Calu3 (cell line): ENCODE measurements at regions not wholly inside any gene's neighbourhood (a gene's known extent, or its start where the extent isn't known, plus 50 kb on each side); places are given as distances from the start of the nearest gene placed in this dataset.

Source experiments
- BruUV-seq: library from RNA; stranded (reverse); fragments of 400-500 nt; replicated peaks from 2 replicates; lab custom pipeline; 2021; lab: Mats Ljungman, UMichigan
- CTCF ChIA-PET: fragments of 300-600 bp; sonication (Branson Sonifier 250); formaldehyde crosslinking; loops from one replicate; lab custom pipeline; 2022; ENCODE audit warnings: antibody characterized with exemption; lab: Charles Lee
- DNase-seq: peaks from one replicate; pipeline ENCODE4 v3.0.0; 2022
- H3K27ac Mint-ChIP-seq: one replicate; pipeline ENCODE4 v1.8.0; 2022; ENCODE audit warnings: mixed read lengths; ENCODE audit not compliant: unreplicated experiment
- H3K27me3 Mint-ChIP-seq: one replicate; pipeline ENCODE4 v1.8.0; 2022; ENCODE audit warnings: mixed read lengths; ENCODE audit not compliant: unreplicated experiment
- H3K36me3 Mint-ChIP-seq: one replicate; pipeline ENCODE4 v1.8.0; 2022; ENCODE audit warnings: mild to moderate bottlenecking, moderate library complexity, mixed read lengths; ENCODE audit not compliant: insufficient read depth, unreplicated experiment
- H3K4me1 Mint-ChIP-seq: one replicate; pipeline ENCODE4 v1.8.0; 2022; ENCODE audit warnings: mild to moderate bottlenecking, low read depth, mixed read lengths; ENCODE audit not compliant: unreplicated experiment
- H3K4me3 Mint-ChIP-seq: one replicate; pipeline ENCODE4 v1.8.0; 2022; ENCODE audit warnings: mild to moderate bottlenecking, low read depth, moderate library complexity, mixed read lengths; ENCODE audit not compliant: unreplicated experiment
- H3K9me3 Mint-ChIP-seq: one replicate; pipeline ENCODE4 v1.8.0; 2022; ENCODE audit warnings: low read depth, mixed read lengths; ENCODE audit not compliant: unreplicated experiment
- intact Hi-C: fragments of 100-400 bp; cut with micrococcal nuclease; formaldehyde crosslinking; loops from one replicate; pipeline ENCODE4 v1.10.0; 2022; ENCODE audit not compliant: unreplicated experiment
- TF ChIP-seq, protein P1 (sequence below): fragments of 200-600 bp; IDR thresholded peaks from one replicate; pipeline ENCODE4 v1.8.0; 2022; ENCODE audit warnings: antibody characterized with exemption; ENCODE audit not compliant: unreplicated experiment

DNA sequence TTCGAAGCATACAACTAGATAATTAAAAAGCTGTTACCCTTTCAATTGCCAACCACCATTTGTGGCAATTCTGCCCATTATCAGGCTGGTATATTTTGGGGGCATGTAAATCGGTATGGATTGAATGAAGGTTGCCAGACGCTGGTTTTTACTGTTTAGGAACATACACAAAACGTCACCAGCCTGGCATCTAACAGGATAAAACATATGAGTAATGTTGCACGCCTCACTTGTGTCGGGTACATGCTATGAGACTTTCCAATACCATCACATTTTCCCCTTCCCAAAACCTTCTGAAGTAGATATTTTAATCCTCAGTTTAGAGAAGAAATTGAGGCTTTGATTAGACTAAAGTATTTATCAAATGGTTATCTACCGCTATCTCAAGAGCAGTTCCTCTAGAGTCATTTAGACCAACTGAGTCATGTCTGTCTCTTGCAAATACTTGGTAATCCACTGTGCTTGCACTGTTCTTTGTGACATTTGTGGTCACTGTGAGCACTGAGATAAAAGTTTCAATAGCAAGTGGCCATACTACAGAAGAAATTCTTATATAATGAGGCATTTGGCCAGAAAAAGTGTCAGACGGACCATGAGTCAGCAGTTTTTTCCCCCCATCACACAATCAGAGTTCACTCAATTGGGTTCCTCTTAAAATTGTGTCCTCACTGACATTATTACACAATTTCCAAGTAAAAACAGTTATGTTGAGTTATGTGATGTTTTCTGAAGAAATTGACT, 498.7 kb downstream of the NXPH1 start:
- Mint-ChIP-seq H3K27me3 (no peaks in the 10 kb centered on the region), H3K4me1 (no peaks in the 10 kb centered on the region), H3K4me3 (no peak overlapping the region), H3K9me3 (peaks cover 2% of the 10 kb centered on the region), H3K27ac (no peak overlapping the region), H3K36me3 (no peaks in the 10 kb centered on the region)
- no peak for DNase-seq
- intact Hi-C loops, result no loop called here
- TF ChIP-seq, protein P1, sequence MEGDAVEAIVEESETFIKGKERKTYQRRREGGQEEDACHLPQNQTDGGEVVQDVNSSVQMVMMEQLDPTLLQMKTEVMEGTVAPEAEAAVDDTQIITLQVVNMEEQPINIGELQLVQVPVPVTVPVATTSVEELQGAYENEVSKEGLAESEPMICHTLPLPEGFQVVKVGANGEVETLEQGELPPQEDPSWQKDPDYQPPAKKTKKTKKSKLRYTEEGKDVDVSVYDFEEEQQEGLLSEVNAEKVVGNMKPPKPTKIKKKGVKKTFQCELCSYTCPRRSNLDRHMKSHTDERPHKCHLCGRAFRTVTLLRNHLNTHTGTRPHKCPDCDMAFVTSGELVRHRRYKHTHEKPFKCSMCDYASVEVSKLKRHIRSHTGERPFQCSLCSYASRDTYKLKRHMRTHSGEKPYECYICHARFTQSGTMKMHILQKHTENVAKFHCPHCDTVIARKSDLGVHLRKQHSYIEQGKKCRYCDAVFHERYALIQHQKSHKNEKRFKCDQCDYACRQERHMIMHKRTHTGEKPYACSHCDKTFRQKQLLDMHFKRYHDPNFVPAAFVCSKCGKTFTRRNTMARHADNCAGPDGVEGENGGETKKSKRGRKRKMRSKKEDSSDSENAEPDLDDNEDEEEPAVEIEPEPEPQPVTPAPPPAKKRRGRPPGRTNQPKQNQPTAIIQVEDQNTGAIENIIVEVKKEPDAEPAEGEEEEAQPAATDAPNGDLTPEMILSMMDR, result no peak
- no TSS peak for BruUV-seq
- CTCF ChIA-PET, result no interaction called here

DNA sequence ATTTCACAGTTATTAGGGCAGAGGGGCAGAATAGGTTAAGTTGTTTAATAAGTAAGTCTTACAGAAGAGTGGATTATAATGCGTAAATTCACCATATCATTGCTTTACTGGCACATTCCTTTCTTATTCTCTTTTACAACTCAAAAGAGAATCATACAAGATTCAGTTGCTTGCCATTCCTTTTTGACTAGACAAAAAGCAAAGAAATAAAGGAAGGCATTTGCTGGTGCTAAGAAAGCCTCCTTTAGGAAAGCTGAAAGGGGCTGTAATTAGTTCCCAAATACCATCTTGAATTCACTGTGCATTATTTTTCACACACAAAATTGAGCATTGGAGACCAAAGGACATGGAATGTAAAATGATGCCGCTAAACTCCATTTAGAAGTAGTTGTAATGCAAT, 499.3 kb downstream of the NXPH1 start:
- H3K27me3 Mint-ChIP-seq, result no peaks in the 10 kb centered on the region
- intact Hi-C loops, result no loop called here
- H3K4me1 Mint-ChIP-seq, result no peaks in the 10 kb centered on the region
- no peak overlapping the region for H3K4me3 Mint-ChIP-seq
- H3K27ac Mint-ChIP-seq, result no peak overlapping the region
- CTCF ChIA-PET, result no interaction called here
- H3K36me3 Mint-ChIP-seq, result no peaks in the 10 kb centered on the region
- no peak for DNase-seq
- H3K9me3 Mint-ChIP-seq, result peaks cover 2% of the 10 kb centered on the region
- TF ChIP-seq, protein P1, result no peak
- BruUV-seq, result no TSS peak

DNA sequence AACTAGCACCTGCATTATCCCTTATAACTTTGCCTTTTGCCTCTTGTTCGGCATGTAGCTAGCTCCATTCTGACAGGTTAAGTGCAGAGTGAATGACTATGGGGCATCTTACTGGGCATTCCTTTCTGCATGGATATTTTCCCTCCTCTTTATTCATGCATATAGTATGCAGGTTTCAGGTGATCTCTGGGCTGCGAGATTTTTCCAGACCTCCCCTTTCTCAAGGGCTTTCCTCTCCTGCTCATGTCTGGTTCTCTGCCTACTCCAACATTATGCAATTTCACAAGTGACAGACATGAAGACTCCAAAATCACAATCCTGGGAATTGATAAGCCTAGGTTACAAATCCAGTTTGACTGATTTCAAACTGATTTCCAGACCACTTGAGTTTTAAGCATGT, 503.8 kb downstream of the NXPH1 start:
- Mint-ChIP-seq H3K4me1 (peaks cover 6% of the 10 kb centered on the region), H3K27ac (no peak overlapping the region), H3K9me3 (peaks cover 2% of the 10 kb centered on the region), H3K4me3 (no peak overlapping the region), H3K36me3 (no peaks in the 10 kb centered on the region), H3K27me3 (no peaks in the 10 kb centered on the region)
- intact Hi-C loops, result no loop called here
- DNase-seq, result no peak
- CTCF ChIA-PET, result no interaction called here
- no TSS peak for BruUV-seq
- TF ChIP-seq, protein P1, result no peak

DNA sequence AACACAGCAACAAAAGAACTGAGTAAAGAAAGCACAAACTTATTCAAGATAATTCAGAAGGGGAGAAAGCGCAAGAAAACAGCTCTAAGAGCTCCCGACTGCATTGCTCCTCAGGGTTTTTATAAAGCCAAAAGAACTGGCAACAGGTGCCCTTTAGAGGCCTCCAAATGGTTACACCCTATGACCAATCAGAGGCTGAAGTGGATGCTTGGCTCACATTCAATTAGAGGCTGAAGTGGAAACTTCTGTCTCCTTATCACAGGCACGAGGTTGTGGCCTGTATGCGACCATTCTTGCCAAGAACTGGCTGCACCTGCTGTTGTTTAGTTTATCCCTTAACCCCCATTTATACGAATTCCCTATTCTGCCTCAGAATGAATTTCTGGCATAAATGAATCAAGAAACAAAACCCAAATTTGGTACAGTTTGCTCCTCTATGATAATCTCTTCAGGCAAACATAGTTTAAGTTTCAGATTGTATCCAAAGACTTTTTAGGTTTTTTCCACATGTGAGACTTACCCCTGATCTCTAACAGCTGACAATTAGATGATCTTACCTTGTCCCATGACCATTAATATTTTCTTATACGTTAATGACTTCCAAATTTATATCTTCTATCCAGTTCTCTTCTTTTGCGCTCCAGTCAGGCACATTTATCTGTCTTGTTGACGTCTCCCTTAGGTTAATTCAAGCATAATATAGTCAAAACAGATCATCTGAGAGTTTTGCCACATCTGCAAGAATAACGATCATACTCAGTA, 504.8 kb downstream of the NXPH1 start:
- BruUV-seq, result no TSS peak
- Mint-ChIP-seq H3K27ac (no peak overlapping the region), H3K4me1 (peaks cover 6% of the 10 kb centered on the region), H3K36me3 (no peaks in the 10 kb centered on the region), H3K9me3 (peaks cover 2% of the 10 kb centered on the region), H3K27me3 (no peaks in the 10 kb centered on the region), H3K4me3 (no peak overlapping the region)
- TF ChIP-seq, protein P1, result no peak
- DNase-seq, result no peak
- intact Hi-C loops, result no loop called here
- CTCF ChIA-PET, result no interaction called here
